BLaER1 treated with 17β-estradiol and CSF1 and Interleukin-3, amounts not matched to agents 10 nM and 100 nM (cell line): ENCODE measurements at regions not wholly inside any gene's neighbourhood (a gene's known extent, or its start where the extent isn't known, plus 50 kb on each side); places are given as distances from the start of the nearest gene placed in this dataset.

Experiments used
- H3K27ac ChIP-seq, 11 experiments: shearing (Covaris generic); formaldehyde crosslinking; 2 replicates each; pipeline ENCODE4 v1.8.1; 2022
- H3K27me3 ChIP-seq, 11 experiments: shearing (Covaris generic); formaldehyde crosslinking; 2 replicates each; pipeline ENCODE4 v1.8.1; 2022
- H3K36me3 ChIP-seq, 11 experiments: shearing (Covaris generic); formaldehyde crosslinking; 2 replicates each; pipeline ENCODE4 v1.8.1; 2022
- H3K4me1 ChIP-seq, 10 experiments: shearing (Covaris generic); formaldehyde crosslinking; 2 replicates each; pipeline ENCODE4 v1.8.1; 2022
- H3K4me2 ChIP-seq, 11 experiments: shearing (Covaris generic); formaldehyde crosslinking; 2 replicates each; pipeline ENCODE4 v1.8.1; 2022
- H3K4me3 ChIP-seq, 10 experiments: shearing (Covaris generic); formaldehyde crosslinking; 2 replicates each; pipeline ENCODE4 v1.8.1; 2022
- H3K9ac ChIP-seq, 11 experiments: shearing (Covaris generic); formaldehyde crosslinking; 2 replicates each; pipeline ENCODE4 v1.8.1; 2022
- H3K9me3 ChIP-seq, 11 experiments: shearing (Covaris generic); formaldehyde crosslinking; replicated peaks in 1 of 11; 2 replicates each; pipeline ENCODE4 v1.8.1; 2022
- H4K20me1 ChIP-seq, 11 experiments: shearing (Covaris generic); formaldehyde crosslinking; 2 replicates each; pipeline ENCODE4 v1.8.1; 2022
- Cebpa-rat ChIP-seq, 11 experiments: shearing (Covaris generic); IDR thresholded peaks; 2 replicates each; pipeline ENCODE4 v1.8.1; 2022

GRCh38 chrX:40439625-40440532 lies 140.9 kb upstream of the ATP6AP2 start:
- no peaks in the 10 kb centered on the region for H4K20me1 ChIP-seq
- 0 out of 22 replicates have a peak, but pooled peaks cover 0 to 3% (median 0%) of the 10 kb centered on the region in 11 experiments for H3K9me3 ChIP-seq
- H3K27me3 ChIP-seq: 0 out of 22 replicates have a peak, but pooled peaks cover 0 to 10% (median 0%) of the 10 kb centered on the region in 11 experiments
- 0 out of 22 replicates have a peak, but pooled peaks of 1 of the 11 experiments have one; percentile 17 for TF ChIP-seq Cebpa-rat (IDR thresholded peaks at IDR 0.05)
- no peak overlapping the region for H3K27ac ChIP-seq
- no peaks in the 10 kb centered on the region for H3K36me3 ChIP-seq
- peaks cover 0 to 18% (median 3%) of the 10 kb centered on the region in 10 experiments; a peak in 8 of 20 replicates for H3K4me1 ChIP-seq
- H3K9ac ChIP-seq: no peak overlapping the region
- H3K4me2 ChIP-seq: peak overlapping the region in 3 of 11 experiments; percentile 2 to 28 (median 13); a peak in 4 of 22 replicates
- no peak overlapping the region for H3K4me3 ChIP-seq

- no peak for TF ChIP-seq Cebpa-rat (IDR thresholded peaks at IDR 0.05)
- no peak overlapping the region for H3K4me2 ChIP-seq
- no peaks in the 10 kb centered on the region for H3K36me3 ChIP-seq
- no peak overlapping the region for H3K27ac ChIP-seq
- H3K9me3 ChIP-seq: peaks cover 4 to 22% (median 10%) of the 10 kb centered on the region in 11 experiments; a peak in 19 of 22 replicates
- no peaks in the 10 kb centered on the region for H4K20me1 ChIP-seq
- peaks cover 0 to 18% (median 3%) of the 10 kb centered on the region in 10 experiments; a peak in 8 of 20 replicates for H3K4me1 ChIP-seq
- H3K27me3 ChIP-seq: 0 out of 22 replicates have a peak, but pooled peaks cover 0 to 10% (median 0%) of the 10 kb centered on the region in 11 experiments
- no peak overlapping the region for H3K4me3 ChIP-seq
- no peak overlapping the region for H3K9ac ChIP-seq
Measured at GRCh38 chrX:40437348-40437747, 143.4 kb upstream of the ATP6AP2 start.

- H3K27me3 ChIP-seq: 0 out of 22 replicates have a peak, but pooled peaks cover 0 to 10% (median 0%) of the 10 kb centered on the region in 11 experiments
- no peaks in the 10 kb centered on the region for H3K36me3 ChIP-seq
- peaks cover 28 to 46% (median 34%) of the 10 kb centered on the region in 11 experiments for H3K9me3 ChIP-seq
- no peak overlapping the region for H3K27ac ChIP-seq
- H3K4me1 ChIP-seq: peaks cover 0 to 10% (median 3%) of the 10 kb centered on the region in 10 experiments; a peak in 8 of 20 replicates
- no peaks in the 10 kb centered on the region for H4K20me1 ChIP-seq
- H3K9ac ChIP-seq: no peak overlapping the region
- TF ChIP-seq Cebpa-rat (IDR thresholded peaks at IDR 0.05): no peak
- H3K4me3 ChIP-seq: no peak overlapping the region
- no peak overlapping the region for H3K4me2 ChIP-seq
Measured at GRCh38 chrX:40434947-40435346, 145.8 kb upstream of the ATP6AP2 start.

- no peaks in the 10 kb centered on the region for H4K20me1 ChIP-seq
- no peak overlapping the region for H3K4me3 ChIP-seq
- H3K27ac ChIP-seq: no peak overlapping the region
- TF ChIP-seq Cebpa-rat (IDR thresholded peaks at IDR 0.05): no peak
- H3K9ac ChIP-seq: no peak overlapping the region
- peaks cover 0 to 4% (median under 1%) of the 10 kb centered on the region in 10 experiments; a peak in 6 of 20 replicates for H3K4me1 ChIP-seq
- 0 out of 22 replicates have a peak, but pooled peaks cover 0 to 10% (median 0%) of the 10 kb centered on the region in 11 experiments for H3K27me3 ChIP-seq
- no peak overlapping the region for H3K4me2 ChIP-seq
- H3K36me3 ChIP-seq: no peaks in the 10 kb centered on the region
- H3K9me3 ChIP-seq: peaks cover 33 to 51% (median 39%) of the 10 kb centered on the region in 11 experiments
Measured at GRCh38 chrX:40434443-40434842, 146.3 kb upstream of the ATP6AP2 start.

- Histone ChIP-seq H3K9me3 (peaks cover 45 to 64% (median 51%) of the 10 kb centered on the region in 11 experiments), H3K4me3 (no peak overlapping the region), H4K20me1 (no peaks in the 10 kb centered on the region), H3K27ac (no peak overlapping the region), H3K9ac (no peak overlapping the region), H3K4me1 (no peaks in the 10 kb centered on the region), H3K36me3 (no peaks in the 10 kb centered on the region), H3K27me3 (0 out of 22 replicates have a peak, but pooled peaks cover 0 to 10% (median 0%) of the 10 kb centered on the region in 11 experiments), H3K4me2 (no peak overlapping the region)
- no peak for TF ChIP-seq Cebpa-rat (IDR thresholded peaks at IDR 0.05)
Measured at GRCh38 chrX:40433160-40433559, 147.6 kb upstream of the ATP6AP2 start.

GRCh38 chrX:40424259-40424658 lies 156.5 kb upstream of the ATP6AP2 start:
- Histone ChIP-seq H4K20me1 (no peaks in the 10 kb centered on the region), H3K27me3 (no peaks in the 10 kb centered on the region), H3K36me3 (no peaks in the 10 kb centered on the region), H3K9ac (no peak overlapping the region), H3K4me3 (no peak overlapping the region), H3K4me1 (peaks cover 0 to 33% (median 9%) of the 10 kb centered on the region in 10 experiments; a peak in 16 of 20 replicates), H3K4me2 (peak overlapping the region in 2 of 11 experiments; percentile 18 to 42; a peak in 2 of 22 replicates), H3K27ac (no peak overlapping the region), H3K9me3 (peaks cover 28 to 61% (median 37%) of the 10 kb centered on the region in 11 experiments)
- no peak for TF ChIP-seq Cebpa-rat (IDR thresholded peaks at IDR 0.05)

GRCh38 chrX:40423299-40423698 lies 157.5 kb upstream of the ATP6AP2 start:
- peak overlapping the region in 2 of 11 experiments; percentile 18 to 42; a peak in 4 of 22 replicates for H3K4me2 ChIP-seq

GRCh38 chrX:40422021-40422420 lies 158.7 kb upstream of the ATP6AP2 start:
- Histone ChIP-seq H4K20me1 (no peaks in the 10 kb centered on the region), H3K36me3 (no peaks in the 10 kb centered on the region), H3K4me1 (peaks cover 11 to 54% (median 29%) of the 10 kb centered on the region in 10 experiments), H3K9me3 (peaks cover 11 to 39% (median 19%) of the 10 kb centered on the region in 11 experiments; a peak in 15 of 22 replicates), H3K4me2 (no peak overlapping the region), H3K27ac (no peak overlapping the region), H3K9ac (no peak overlapping the region), H3K4me3 (no peak overlapping the region), H3K27me3 (no peaks in the 10 kb centered on the region)
- no peak for TF ChIP-seq Cebpa-rat (IDR thresholded peaks at IDR 0.05)

More at GRCh38 chrX:40423299-40423698, 157.5 kb upstream of the ATP6AP2 start:
- Histone ChIP-seq H3K4me3 (no peak overlapping the region), H3K4me1 (peaks cover 9 to 43% (median 18%) of the 10 kb centered on the region in 10 experiments), H4K20me1 (no peaks in the 10 kb centered on the region), H3K27ac (0 out of 22 replicates have a peak overlapping the region, but pooled peaks of 1 of the 11 experiments have one; percentile 1), H3K36me3 (no peaks in the 10 kb centered on the region), H3K27me3 (no peaks in the 10 kb centered on the region), H3K9me3 (peaks cover 18 to 51% (median 27%) of the 10 kb centered on the region in 11 experiments; a peak in 19 of 22 replicates), H3K9ac (no peak overlapping the region)
- TF ChIP-seq Cebpa-rat (IDR thresholded peaks at IDR 0.05): no peak; a peak in 1 of 22 replicates
